ENCODE measurements at regions not wholly inside any gene's neighbourhood (a gene's known extent, or its start where the extent isn't known, plus 50 kb on each side); places are given as distances from the start of the nearest gene placed in this dataset.
A peak's percentile ranks its signal among the peaks of the same experiment; 100 is the strongest.

- Mint-ChIP-seq H3K4me1 (peaks cover 12 to 31% of the 10 kb centered on the region in 2 donors), H3K9me3 (peaks cover 0 to 2% of the 10 kb centered on the region in 2 donors), H3K27ac (no peak overlapping the region), H3K36me3 (no peaks in the 10 kb centered on the region), H3K4me3 (no peak overlapping the region), H3K27me3 (peaks cover 20 to 79% of the 10 kb centered on the region in 2 donors)
- ATAC-seq (replicated peaks), result no peak
- DNase-seq, result no peak
Measured at GRCh38 chr21:43272591-43272990, 103.8 kb downstream of the CRYAA start.

- H3K9me3 Mint-ChIP-seq, result peaks cover 0 to 2% of the 10 kb centered on the region in 2 donors
- DNase-seq, result no peak
- H3K27me3 Mint-ChIP-seq, result peaks cover 19 to 71% of the 10 kb centered on the region in 2 donors
- no peak overlapping the region for H3K27ac Mint-ChIP-seq
- no peaks in the 10 kb centered on the region for H3K36me3 Mint-ChIP-seq
- ATAC-seq (replicated peaks), result no peak
- peaks cover 12 to 41% of the 10 kb centered on the region in 2 donors for H3K4me1 Mint-ChIP-seq
- no peak overlapping the region for H3K4me3 Mint-ChIP-seq
Measured at GRCh38 chr21:43271452-43272020, 102.7 kb downstream of the CRYAA start.

DNA sequence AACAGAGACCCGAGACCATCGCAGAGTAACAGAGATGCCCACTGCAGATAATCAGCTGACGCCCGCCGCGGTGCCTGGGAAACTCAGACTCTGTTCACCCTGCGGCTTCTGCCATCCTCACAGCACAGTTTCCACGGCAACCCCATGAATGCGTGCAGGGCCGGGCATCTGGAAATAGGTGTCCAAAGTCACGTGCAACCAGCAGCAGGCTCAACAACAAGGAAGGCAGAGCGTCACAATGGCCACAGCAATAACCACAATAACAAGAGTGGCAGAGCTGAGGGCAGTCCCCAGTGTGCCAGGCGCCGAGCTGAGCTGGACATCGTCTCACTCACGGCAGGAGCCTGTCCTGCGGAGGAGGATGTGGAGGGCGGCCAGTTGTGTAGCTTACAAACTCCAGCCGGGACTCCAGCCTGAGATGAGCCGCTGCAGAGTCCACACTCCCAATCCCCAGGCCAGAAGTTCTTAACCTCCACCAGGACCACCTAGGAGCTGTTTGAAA lies 102.0 kb downstream of the CRYAA start:
- no peak overlapping the region for H3K4me3 Mint-ChIP-seq
- peaks cover 0 to 2% of the 10 kb centered on the region in 2 donors for H3K9me3 Mint-ChIP-seq
- no peak overlapping the region for H3K27ac Mint-ChIP-seq
- no peak for DNase-seq
- peaks cover 11 to 44% of the 10 kb centered on the region in 2 donors for H3K4me1 Mint-ChIP-seq
- peaks cover 14 to 64% of the 10 kb centered on the region in 2 donors for H3K27me3 Mint-ChIP-seq
- H3K36me3 Mint-ChIP-seq, result no peaks in the 10 kb centered on the region
- no peak for ATAC-seq (replicated peaks)

GRCh38 chr21:43269957-43270705 lies 101.3 kb downstream of the CRYAA start:
- DNase-seq (no peak), ATAC-seq (replicated peaks) (no peak)
- Mint-ChIP-seq H3K4me3 (no peak overlapping the region), H3K36me3 (no peaks in the 10 kb centered on the region), H3K4me1 (peaks cover 7 to 37% of the 10 kb centered on the region in 2 donors), H3K27ac (no peak overlapping the region), H3K27me3 (peaks cover 8 to 57% of the 10 kb centered on the region in 2 donors), H3K9me3 (no peaks in the 10 kb centered on the region)

DNA sequence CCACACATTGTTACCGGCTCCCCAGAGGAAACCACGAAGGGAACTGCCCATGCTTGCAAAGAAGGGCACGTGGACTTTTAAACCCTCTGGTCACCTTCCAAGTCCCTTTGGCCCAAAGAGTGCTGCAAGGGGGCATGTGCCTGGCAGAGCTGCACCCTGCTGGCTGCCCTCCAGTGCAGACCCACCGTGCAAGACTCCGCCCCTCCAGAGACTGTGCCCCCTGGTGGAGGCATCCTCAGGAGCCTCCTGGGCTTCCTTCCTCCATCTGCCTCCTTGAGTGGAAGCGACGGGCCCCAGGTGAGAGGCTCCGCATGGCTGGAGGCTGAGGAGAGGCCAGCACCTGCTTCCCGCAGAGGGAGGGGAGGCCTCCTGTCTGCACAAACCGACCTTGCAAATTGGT lies 100.6 kb downstream of the CRYAA start:
- Mint-ChIP-seq H3K4me1 (peaks cover 7 to 32% of the 10 kb centered on the region in 2 donors), H3K27me3 (peaks cover 8 to 57% of the 10 kb centered on the region in 2 donors), H3K36me3 (no peaks in the 10 kb centered on the region), H3K9me3 (no peaks in the 10 kb centered on the region), H3K27ac (no peak overlapping the region), H3K4me3 (no peak overlapping the region)
- DNase-seq (no peak), ATAC-seq (replicated peaks) (peak; percentile 44 to 46)

DNA sequence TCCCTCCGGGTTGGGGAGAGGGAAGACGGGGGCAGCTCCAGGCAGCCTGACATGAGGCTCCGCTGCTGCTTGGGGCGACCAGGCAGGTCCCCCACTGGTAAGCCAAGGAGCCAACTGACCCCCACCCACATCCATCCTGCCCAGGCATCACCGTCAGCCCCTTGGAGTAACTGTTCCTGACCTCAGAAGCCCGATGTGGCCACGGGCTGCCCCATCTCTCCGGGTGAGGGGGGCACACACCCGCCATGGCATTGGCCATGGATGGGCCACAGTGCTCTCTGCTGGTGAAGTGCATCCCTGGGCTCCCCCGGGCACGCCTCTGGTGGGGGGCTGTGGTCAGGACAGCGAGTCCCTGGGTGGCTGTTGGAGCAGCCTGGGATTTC lies 100.0 kb downstream of the CRYAA start:
- ATAC-seq (replicated peaks) (no peak), DNase-seq (no peak)
- no peaks in the 10 kb centered on the region for H3K9me3 Mint-ChIP-seq
- H3K4me3 Mint-ChIP-seq, result no peak overlapping the region
- H3K27me3 Mint-ChIP-seq, result peaks cover 10 to 55% of the 10 kb centered on the region in 2 donors
- no peak overlapping the region for H3K27ac Mint-ChIP-seq
- H3K4me1 Mint-ChIP-seq, result peaks cover 6 to 32% of the 10 kb centered on the region in 2 donors
- no peaks in the 10 kb centered on the region for H3K36me3 Mint-ChIP-seq

DNA sequence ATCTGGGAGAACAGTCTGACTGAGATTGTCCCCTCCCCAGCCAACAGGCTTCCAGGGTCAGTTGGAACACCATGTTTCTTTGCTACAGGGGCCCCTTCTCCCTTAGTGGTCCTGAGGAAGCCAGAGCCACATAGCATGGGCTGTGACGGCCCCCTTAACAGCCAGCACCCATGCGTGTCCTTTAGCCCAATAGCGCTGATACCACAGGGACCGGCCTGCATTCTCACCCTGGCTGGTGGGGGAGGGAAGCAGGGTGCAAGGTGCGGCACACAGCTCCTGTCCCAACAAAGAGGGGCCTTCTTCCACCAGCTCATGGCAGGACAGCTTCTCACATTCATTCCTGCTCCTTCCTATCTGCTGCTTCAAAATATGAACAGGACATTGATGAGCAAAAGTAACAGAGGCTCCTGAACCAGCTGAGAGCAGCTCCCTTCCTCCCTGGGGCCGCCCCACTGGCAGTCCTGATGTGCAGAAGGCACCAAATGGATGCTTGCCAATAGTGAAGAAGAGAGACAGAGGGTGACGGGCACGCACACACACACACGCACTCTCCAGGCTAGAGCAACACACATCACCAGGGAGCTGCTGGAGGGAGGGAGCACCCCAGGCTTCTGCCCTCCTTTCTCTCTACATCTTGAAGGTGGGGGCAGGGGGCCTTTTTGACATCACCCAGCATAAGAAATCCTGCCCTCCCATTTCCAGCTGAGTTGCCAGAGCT lies 99.4 kb downstream of the CRYAA start:
- Mint-ChIP-seq H3K9me3 (no peaks in the 10 kb centered on the region), H3K27ac (no peak overlapping the region), H3K36me3 (no peaks in the 10 kb centered on the region), H3K4me1 (peaks cover 6 to 32% of the 10 kb centered on the region in 2 donors), H3K27me3 (peaks cover 9 to 52% of the 10 kb centered on the region in 2 donors), H3K4me3 (no peak overlapping the region)
- ATAC-seq (replicated peaks) (no peak), DNase-seq (no peak)

- H3K27ac Mint-ChIP-seq, result no peak overlapping the region
Measured at GRCh38 chr21:43267391-43268085, 98.7 kb downstream of the CRYAA start.

DNA sequence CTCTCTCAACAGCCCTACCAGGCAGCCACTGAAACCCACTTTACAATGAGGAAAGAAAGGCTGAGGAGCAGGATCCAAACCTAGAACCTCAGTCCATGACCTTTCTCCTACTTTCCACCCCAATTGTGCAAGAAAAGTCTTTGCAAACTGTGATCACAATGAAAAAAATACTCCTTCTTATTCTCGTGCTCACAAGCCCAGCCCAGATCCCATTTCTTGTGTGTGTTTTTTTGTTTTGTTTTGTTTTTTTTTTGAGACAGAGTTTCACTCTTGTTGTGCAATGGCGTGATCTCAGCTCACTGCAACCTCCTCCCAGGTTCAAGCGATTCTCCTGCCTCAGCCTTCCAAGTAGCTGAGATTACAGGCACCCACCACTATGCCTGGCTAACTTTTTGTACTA lies 97.7 kb downstream of the CRYAA start:
- no peak overlapping the region for H3K4me3 Mint-ChIP-seq
- no peak overlapping the region for H3K27ac Mint-ChIP-seq
- peaks cover 6 to 32% of the 10 kb centered on the region in 2 donors for H3K4me1 Mint-ChIP-seq
- peaks cover 5 to 35% of the 10 kb centered on the region in 2 donors for H3K27me3 Mint-ChIP-seq
- DNase-seq, result no peak
- no peak for ATAC-seq (replicated peaks)
- no peaks in the 10 kb centered on the region for H3K36me3 Mint-ChIP-seq
- no peaks in the 10 kb centered on the region for H3K9me3 Mint-ChIP-seq

More at GRCh38 chr21:43267391-43268085, 98.7 kb downstream of the CRYAA start:
- Mint-ChIP-seq H3K4me1 (peaks cover 6 to 32% of the 10 kb centered on the region in 2 donors), H3K27me3 (peaks cover 7 to 45% of the 10 kb centered on the region in 2 donors), H3K4me3 (no peak overlapping the region), H3K36me3 (no peaks in the 10 kb centered on the region), H3K9me3 (no peaks in the 10 kb centered on the region)
- ATAC-seq (replicated peaks) (no peak), DNase-seq (no peak)

DNA sequence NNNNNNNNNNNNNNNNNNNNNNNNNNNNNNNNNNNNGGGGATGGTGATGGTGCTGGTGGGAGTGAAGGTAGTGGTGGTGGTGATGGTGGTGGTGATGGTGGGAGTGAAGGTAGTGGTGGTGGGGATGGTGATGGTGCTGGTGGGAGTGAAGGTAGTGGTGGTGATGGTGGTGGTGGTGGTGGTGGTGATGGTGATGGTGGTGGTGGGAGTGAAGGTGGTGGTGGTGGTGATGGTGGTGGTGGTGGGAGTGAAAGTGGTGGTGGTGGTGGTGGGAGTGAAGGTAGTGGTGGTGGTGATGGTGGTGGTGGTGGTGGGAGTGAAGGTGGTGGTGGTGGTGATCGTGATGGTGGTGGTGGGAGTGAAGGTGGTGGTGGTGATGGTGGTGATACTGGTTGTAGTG lies 93.6 kb downstream of the CRYAA start:
- H3K4me1 Mint-ChIP-seq, result peaks cover 2 to 13% of the 10 kb centered on the region in 2 donors

More for the DNA sequence above, 93.6 kb downstream of the CRYAA start:
- Mint-ChIP-seq H3K27me3 (peaks cover 5 to 6% of the 10 kb centered on the region in 2 donors), H3K4me3 (no peak overlapping the region), H3K27ac (no peak overlapping the region), H3K9me3 (no peaks in the 10 kb centered on the region), H3K36me3 (no peaks in the 10 kb centered on the region)
- no peak for ATAC-seq (replicated peaks)
- no peak for DNase-seq
